ENCODE measurements at regions not wholly inside any gene's neighbourhood (a gene's known extent, or its start where the extent isn't known, plus 50 kb on each side); places are given as distances from the start of the nearest gene placed in this dataset.

DNA sequence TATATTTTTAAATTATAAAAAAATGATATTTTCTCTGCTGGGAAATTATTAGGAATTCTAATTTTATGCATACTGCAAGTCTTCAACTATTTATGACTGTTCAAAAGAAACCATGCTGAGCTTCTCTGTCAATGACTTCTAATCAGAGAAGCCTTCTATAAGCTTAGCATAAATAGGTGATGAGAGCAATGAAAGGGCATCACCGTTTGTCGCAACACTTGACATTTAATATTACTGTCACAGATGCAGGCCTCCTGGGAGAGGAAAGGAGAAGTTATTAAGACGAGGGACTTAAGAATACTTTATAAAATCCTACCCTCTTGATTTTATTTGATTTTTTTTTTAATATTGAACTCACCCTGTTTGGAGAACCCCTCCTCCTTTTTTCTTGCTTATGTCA is 69.8 kb downstream of the CAPZA3 start:
- TF ChIP-seq, protein P1, sequence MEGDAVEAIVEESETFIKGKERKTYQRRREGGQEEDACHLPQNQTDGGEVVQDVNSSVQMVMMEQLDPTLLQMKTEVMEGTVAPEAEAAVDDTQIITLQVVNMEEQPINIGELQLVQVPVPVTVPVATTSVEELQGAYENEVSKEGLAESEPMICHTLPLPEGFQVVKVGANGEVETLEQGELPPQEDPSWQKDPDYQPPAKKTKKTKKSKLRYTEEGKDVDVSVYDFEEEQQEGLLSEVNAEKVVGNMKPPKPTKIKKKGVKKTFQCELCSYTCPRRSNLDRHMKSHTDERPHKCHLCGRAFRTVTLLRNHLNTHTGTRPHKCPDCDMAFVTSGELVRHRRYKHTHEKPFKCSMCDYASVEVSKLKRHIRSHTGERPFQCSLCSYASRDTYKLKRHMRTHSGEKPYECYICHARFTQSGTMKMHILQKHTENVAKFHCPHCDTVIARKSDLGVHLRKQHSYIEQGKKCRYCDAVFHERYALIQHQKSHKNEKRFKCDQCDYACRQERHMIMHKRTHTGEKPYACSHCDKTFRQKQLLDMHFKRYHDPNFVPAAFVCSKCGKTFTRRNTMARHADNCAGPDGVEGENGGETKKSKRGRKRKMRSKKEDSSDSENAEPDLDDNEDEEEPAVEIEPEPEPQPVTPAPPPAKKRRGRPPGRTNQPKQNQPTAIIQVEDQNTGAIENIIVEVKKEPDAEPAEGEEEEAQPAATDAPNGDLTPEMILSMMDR (conservative IDR thresholded peaks at IDR 0.05): no peak
- no peak for TF ChIP-seq ZFX (IDR thresholded peaks at IDR 0.05)

Data from C4-2B (cell line).